HG03442 (cell line): ENCODE measurements at regions not wholly inside any gene's neighbourhood (a gene's known extent, or its start where the extent isn't known, plus 50 kb on each side); places are given as distances from the start of the nearest gene placed in this dataset.
"Not testable (repeated sequence)": the region's sequence is repeated elsewhere in the genome, so short reads cannot be mapped to it uniquely, and the experiment has no call there.

Experiments used
- ATAC-seq: cut with Tn5 transposase; IDR thresholded peaks from one replicate; pipeline ENCODE4 v1.9.1; 2021; ENCODE audit warnings: mild to moderate bottlenecking, moderate library complexity; ENCODE audit not compliant: unreplicated experiment

GRCh38 chr2:57251495-57251894, 795.1 kb upstream of the VRK2 start:
- ATAC-seq, result not testable (repeated sequence)

- not testable (repeated sequence) for ATAC-seq
These were observed 770.2 kb upstream of the VRK2 start for GRCh38 chr2:57276408-57276807.

- ATAC-seq, result no peak
These were observed 768.2 kb upstream of the VRK2 start for GRCh38 chr2:57278451-57278850.

GRCh38 chr2:57291209-57291608, 755.4 kb upstream of the VRK2 start:
- no peak for ATAC-seq

GRCh38 chr2:57296795-57297517, 749.6 kb upstream of the VRK2 start:
- no peak for ATAC-seq

- no peak for ATAC-seq
These were observed 732.9 kb upstream of the VRK2 start for GRCh38 chr2:57313678-57314077.

GRCh38 chr2:57314682-57315081, 731.9 kb upstream of the VRK2 start:
- ATAC-seq, result no peak

GRCh38 chr2:57330447-57330846, 716.2 kb upstream of the VRK2 start:
- no peak for ATAC-seq

- no peak for ATAC-seq
These were observed 713.4 kb upstream of the VRK2 start for GRCh38 chr2:57333221-57333620.

GRCh38 chr2:57343391-57344006, 703.1 kb upstream of the VRK2 start:
- no peak for ATAC-seq

- ATAC-seq, result no peak
These were observed 678.4 kb upstream of the VRK2 start for GRCh38 chr2:57368190-57368589.

GRCh38 chr2:57370882-57371585, 675.6 kb upstream of the VRK2 start:
- no peak for ATAC-seq

GRCh38 chr2:57372237-57372984, 674.2 kb upstream of the VRK2 start:
- no peak for ATAC-seq

GRCh38 chr2:57373530-57373929, 673.1 kb upstream of the VRK2 start:
- no peak for ATAC-seq

- no peak for ATAC-seq
These were observed 669.6 kb upstream of the VRK2 start for GRCh38 chr2:57376985-57377384.

- ATAC-seq, result no peak
These were observed 660.3 kb upstream of the VRK2 start for GRCh38 chr2:57386305-57386704.

- ATAC-seq, result no peak
These were observed 650.1 kb upstream of the VRK2 start for GRCh38 chr2:57396355-57397098.

- ATAC-seq, result no peak
These were observed 648.9 kb upstream of the VRK2 start for GRCh38 chr2:57397550-57398360.

GRCh38 chr2:57399057-57399456, 647.5 kb upstream of the VRK2 start:
- no peak for ATAC-seq

- no peak for ATAC-seq
These were observed 644.5 kb upstream of the VRK2 start for GRCh38 chr2:57402096-57402495.
